ENCODE measurements at regions not wholly inside any gene's neighbourhood (a gene's known extent, or its start where the extent isn't known, plus 50 kb on each side); places are given as distances from the start of the nearest gene placed in this dataset.

GRCh38 chr9:38313421-38313820 lies 79.1 kb upstream of the ALDH1B1 start:
- DNase-seq (ENCODE audit: low spot score): no peak

GRCh38 chr9:38312406-38312805 lies 80.1 kb upstream of the ALDH1B1 start:
- no peak for DNase-seq (ENCODE audit: low spot score)

DNA sequence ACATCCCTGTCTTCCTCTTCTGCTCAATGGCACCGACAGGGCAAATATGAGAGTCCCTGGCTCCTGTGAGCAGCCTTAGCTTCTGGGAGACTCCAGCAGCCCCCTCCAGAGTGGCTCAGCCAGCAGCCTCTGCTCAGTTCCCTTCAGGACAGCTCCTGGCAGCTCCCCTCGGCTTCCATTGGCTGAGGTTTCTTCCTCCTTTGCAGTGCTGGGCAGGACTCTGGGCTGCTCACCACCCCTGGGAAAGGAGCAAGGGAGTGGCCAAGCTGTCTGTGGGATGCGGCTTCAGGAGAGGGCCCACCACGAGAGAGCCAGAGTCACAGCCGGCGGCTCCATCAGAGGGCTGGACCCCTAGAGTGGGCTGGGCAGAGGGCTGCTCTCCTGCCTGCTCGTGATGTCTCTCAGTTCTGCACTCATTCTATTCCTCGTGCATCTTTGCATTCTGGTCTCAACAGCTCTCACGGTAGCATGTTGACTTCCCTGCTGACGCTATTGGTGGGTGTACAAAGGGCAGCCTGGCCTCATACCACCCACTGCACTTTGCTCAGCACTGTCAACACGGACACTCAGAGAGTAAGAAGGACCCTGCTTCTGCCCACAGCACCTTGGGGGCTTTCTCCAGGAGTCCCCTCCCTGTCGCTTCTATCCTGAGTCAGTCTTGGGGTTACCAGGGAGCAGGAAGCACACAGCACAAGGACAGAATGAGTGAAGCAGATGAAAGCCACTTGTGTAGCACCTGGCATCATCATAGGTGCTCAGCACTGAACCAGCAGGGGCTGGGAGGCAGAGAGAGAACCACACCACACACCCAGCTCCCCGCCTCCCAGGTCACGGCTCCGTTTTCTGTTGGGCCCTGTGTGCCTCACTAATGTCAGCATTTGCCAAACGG lies 80.9 kb upstream of the ALDH1B1 start:
- DNase-seq (ENCODE audit: low spot score): no peak

GRCh38 chr9:38309324-38310195 lies 82.9 kb upstream of the ALDH1B1 start:
- no peak for DNase-seq (ENCODE audit: low spot score)

- no peak for DNase-seq (ENCODE audit: low spot score)
These were observed 84.4 kb upstream of the ALDH1B1 start for GRCh38 chr9:38308136-38308535.

- DNase-seq (ENCODE audit: low spot score): no peak
These were observed 85.6 kb upstream of the ALDH1B1 start for GRCh38 chr9:38306899-38307298.

DNA sequence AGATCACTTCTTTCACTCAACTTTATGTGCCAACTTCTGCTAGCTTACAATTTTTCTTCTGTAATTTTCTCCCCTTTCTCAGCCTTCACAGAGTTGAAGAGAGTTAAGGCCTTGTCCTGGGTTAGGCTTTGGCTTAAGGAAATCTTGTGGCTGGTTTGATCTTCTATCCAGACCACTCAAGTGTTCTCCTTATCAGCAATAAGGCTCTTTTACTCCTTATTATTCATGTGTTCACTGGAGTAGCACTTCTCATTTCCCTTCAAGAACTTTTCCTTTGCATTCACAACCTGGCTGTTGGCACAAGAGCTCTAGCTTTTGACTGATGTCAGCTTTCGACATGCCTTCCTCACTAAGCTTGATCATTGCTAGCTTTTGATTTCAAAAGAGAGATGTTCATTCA lies 86.9 kb upstream of the ALDH1B1 start:
- DNase-seq (ENCODE audit: low spot score): no peak

DNA sequence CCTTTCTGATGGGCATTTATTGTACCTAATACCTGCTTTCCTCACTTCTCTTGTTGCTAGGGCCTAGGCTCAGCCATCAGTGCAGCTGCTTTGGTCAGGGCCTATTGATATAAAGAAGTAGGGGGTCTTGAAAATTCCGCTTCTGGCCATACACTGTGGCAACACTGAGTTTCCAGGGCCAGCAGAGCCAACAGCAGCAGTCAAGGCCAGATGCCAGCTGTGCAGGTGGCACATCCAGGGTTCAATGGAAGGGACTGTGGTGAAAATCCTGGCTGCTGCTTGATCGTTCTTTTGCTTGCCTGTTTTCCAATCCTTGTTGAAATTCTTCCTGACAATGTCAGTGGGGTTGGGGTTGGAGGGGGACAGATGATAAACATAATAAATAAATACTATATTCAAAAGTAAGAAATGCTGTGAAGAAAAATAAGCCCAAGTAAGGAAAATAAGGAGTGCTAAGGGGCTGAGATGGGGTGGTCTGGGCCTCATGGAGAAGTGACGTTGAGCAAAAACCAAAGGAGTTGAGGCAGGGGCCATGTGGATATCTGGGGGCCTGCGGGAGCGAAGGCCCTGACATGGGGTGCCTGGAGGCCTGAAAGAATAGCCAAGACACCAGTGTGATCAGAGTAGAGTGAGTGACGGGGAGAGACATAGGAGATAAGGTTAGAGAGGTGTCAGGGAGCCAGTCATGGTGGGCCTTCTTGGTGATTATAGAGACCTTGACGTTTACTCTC lies 91.0 kb upstream of the ALDH1B1 start:
- DNase-seq (ENCODE audit: low spot score): no peak

DNA sequence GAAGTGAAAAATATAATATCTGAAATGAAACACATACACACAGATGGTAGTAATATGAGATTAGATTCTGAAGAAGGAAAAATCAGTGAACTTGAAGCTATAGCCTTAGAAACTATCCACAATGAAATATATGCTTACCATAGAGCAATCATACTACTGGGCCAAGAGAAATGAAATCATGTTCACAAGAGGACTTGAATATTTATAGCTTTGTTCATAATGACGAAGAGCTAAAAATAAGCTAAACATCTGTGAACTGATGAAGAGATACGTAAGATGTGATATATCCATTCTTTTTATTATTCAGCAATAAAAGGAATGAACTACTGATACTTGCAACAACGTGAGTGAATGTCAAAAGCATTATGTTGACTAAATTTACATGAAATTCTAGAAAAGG lies 92.6 kb upstream of the ALDH1B1 start:
- no peak for DNase-seq (ENCODE audit: low spot score)

DNA sequence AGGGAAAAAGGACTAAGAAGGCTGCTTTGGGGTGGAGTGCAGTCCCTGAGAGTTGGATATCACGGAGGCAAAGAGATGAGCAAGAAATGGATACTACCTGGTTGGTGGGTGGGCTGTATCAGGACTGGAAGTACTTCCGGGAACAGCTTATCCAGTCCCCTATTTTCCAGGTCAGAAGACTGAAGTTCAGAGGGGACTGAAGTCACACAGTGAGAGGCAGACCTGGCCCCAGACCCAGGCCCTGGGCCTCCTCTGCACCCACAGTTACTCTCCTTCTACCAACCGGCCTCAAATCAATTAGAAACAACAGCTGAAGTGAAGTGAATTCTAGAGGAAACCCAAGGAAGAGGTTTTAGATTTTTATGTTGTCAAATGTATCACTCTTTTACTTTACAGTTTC lies 93.6 kb upstream of the ALDH1B1 start:
- DNase-seq (ENCODE audit: low spot score): no peak

DNA sequence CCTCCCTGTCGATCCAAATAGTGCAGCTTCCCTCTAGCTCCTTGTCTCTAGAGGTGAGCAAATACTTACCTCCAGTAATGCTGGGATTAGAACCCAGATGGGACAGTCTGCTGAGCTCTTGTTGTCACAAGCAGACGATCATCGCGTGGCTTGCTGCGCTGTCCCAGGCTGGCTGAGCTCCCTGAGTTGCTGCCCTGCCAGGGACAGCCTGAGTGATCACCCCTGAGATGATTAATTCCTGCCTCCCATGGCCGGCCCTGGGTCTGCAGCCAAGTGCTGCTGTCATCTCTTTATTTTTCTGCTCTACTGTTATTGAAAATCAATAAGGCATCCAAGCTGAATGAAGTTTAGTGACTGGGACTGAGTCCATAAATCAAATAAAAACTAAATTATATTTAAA lies 94.0 kb upstream of the ALDH1B1 start:
- no peak for DNase-seq (ENCODE audit: low spot score)

- DNase-seq (ENCODE audit: low spot score): no peak
These were observed 95.7 kb upstream of the ALDH1B1 start for GRCh38 chr9:38296807-38297206.

DNA sequence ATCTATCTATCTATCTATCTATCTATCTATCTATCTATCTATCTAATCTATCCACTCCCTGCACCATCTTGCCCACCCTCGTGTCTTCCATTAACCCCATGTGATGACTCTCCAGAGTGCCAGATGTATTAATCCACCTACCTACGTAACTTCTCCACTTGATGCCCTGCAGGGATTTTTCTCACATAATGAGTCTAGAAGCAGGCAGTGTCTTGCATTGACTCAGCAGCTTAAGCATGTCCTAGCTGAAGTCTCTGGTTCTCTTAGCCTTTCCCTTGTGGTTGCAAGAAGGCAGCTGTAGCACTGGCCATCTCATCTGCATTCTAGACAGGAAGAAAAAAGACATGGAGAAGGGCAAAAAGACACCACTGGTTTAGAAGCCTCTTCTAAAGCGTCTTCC lies 96.7 kb upstream of the ALDH1B1 start:
- no peak for DNase-seq (ENCODE audit: low spot score)

DNA sequence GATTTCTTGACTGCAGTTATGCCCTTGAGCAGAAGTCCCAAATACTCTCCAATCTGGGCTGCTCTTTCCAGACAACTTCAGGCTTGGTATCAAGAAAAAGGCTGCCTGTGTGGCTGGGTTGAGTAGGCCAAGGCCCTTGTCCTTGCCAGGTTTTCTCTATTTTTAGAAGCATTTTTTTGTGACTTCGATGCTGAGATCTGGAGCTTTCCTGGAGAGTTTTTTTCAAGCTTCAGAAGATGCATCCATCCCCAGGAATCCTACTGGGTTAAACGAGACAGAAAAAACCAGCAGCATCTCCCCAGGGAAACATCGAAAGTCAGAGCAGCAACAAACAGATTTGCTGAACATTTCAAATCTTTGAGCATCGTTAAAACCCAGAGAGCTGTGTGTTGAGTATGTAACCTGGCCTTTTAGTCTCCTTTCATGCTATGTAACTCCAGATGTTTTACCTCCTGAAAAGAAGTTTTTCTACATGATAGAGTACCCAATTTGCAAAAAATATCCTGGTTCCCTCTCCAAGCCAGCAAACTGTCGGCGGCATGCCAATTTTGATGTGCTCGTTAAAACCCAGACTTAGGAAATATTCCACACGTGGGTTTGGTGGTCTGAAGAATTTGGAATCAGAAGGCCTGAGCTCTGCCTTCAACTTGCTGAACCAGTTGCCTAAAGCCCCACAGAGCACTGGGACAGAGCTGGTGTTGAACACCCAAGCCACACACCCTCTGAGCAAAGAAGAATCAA lies 98.1 kb upstream of the ALDH1B1 start:
- no peak for DNase-seq (ENCODE audit: low spot score)

- DNase-seq (ENCODE audit: low spot score): no peak
These were observed 99.5 kb upstream of the ALDH1B1 start for GRCh38 chr9:38293022-38293421.

DNA sequence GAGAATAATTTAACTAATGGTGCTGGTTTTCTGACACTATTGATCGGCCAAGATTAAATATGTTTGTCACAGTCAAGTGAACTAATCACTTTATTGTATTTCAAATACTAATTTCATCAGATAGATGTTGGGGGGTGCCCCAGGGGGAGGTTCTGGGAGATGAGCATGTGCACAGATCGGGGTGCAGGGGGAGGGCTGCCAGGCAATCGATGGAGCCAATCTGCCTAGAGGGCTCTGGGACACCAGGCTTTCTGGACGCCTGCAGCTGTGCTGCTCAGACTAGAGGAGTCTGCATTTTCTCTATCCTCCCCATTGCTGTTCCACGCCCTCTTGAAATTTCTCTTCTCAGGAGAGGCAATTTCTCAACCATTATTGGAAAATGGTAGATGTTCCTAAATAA lies 100.0 kb upstream of the ALDH1B1 start:
- no peak for DNase-seq (ENCODE audit: low spot score)

DNA sequence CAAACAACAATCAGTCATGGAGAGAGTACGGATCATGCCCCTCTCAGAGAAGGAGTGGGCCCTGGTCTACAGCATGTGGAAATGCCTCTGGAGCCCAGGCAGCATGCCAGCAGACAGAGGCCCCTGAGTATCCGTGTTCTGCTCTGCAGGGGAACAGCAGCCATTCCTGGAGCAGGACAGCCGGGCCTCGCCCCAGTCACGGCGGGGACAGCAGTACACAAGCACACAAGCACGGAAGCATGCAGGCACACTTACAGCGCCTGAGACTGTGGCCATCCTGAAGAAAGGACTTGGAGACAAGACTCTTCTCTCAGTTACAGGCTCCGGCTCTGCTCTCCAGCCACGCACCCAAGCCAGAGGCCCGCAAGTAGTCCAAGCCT lies 102.6 kb upstream of the ALDH1B1 start:
- DNase-seq (ENCODE audit: low spot score): no peak

DNA sequence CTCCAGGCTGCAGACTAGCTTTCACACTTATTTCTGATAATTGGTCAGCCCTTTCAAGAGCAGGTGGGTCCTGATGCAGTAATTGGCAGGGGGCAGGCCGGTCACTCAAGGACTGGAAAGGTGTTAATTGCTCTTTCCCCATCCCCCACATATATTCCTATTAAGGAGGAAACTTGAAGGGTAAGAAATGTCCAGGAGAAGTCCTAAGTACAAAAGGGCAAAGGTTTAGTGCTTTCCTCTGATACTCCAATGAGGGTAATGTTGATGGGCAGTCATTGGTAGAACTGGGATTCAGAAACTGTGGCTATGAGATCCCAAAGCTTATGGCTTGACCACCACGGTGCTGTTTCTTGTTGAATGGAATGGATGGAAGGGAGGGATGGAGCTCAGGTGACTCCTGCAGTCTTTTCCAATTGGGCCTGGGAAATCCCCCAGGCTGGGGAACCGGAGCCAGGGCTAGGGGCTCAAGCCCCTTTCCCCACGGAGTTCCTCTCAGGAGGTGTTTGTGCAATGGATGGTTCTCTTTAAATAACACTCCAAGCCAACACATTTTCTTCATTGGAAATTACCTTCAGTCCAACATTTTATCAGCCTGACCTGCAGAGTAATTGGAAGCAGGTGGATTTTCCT lies 103.2 kb upstream of the ALDH1B1 start:
- no peak for DNase-seq (ENCODE audit: low spot score)

DNA sequence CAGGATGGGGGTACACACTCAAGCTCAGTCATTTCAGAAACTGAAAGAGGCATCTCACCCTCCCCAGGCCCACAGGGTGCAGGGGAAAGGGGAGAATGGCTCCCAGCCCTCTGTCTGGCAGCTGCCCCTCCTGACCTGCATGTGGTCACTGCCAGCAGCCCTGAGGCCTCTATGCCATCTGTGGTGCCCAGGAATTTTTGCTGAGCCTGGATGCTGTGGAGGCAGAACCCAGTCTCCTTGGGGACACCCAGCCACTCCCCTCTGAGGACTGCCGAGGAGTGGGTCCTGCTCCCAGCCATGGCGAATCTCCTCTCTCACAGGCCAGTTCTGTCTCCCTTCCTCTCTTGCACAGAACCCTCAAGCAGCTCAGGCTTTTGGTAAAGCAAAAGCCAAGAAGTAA lies 104.0 kb upstream of the ALDH1B1 start:
- no peak for DNase-seq (ENCODE audit: low spot score)

- no peak for DNase-seq (ENCODE audit: low spot score)
These were observed 105.0 kb upstream of the ALDH1B1 start for GRCh38 chr9:38287420-38287985.

DNA sequence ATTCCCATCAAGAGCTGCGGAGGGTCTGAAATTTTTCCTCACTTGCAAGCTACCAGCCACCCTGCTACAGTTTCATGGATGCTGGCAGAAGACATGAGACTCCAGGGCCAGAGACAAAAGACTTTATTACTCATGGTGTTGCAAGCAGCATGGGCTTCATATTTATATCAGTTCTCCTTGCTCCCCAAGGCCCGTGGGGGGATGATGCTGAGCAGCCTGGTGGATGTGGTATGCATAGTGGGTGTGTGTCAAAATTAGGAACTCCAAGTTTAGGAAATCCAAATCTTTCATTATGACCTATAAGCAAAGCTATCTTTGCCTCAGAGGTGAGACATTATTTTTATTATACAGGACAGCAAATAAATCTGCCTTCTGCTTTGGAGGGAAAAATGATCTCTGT lies 105.7 kb upstream of the ALDH1B1 start:
- DNase-seq (ENCODE audit: low spot score): no peak

All from HT-29 (cell line).